ENCODE measurements at regions not wholly inside any gene's neighbourhood (a gene's known extent, or its start where the extent isn't known, plus 50 kb on each side); places are given as distances from the start of the nearest gene placed in this dataset.

DNA sequence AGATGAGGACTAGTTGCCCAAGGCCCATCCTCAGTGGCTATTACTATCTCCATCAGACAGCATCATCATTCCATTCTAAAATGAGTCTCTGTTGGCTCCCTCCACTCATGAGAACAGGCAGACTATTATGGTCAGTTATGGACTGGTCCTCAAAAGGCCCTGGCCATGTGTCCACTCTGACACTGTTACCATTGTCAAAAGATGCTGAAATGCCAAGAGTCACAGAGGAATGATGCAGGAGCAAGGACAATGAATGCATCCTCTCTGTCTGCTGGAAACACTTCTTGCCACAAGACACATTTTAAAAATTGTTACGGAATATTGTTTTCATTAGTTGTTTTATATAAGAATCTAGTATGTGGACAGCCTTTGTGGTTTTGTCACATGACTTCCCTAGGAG, 53.3 kb upstream of the STT3B start:
- DNase-seq = no peak

DNA sequence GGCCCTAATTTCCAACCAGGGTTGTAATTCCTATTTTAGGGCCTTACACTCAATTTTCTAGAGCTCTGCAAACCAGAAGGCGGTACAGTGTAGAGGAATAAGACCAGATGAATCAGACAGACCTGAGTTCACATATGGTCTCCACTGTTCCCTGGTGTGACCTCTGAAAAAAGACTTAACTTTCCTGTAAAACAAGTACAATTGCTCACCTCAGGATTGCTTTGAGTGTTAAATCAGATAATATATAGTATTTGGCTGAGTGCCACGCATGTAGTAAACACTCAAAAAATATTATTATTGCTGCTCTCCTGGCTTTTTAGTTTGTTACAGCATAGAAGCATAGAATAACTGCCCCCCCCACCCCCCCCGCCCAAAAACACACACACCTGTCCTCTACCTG, 51.0 kb upstream of the STT3B start:
- DNase-seq = no peak

DNA sequence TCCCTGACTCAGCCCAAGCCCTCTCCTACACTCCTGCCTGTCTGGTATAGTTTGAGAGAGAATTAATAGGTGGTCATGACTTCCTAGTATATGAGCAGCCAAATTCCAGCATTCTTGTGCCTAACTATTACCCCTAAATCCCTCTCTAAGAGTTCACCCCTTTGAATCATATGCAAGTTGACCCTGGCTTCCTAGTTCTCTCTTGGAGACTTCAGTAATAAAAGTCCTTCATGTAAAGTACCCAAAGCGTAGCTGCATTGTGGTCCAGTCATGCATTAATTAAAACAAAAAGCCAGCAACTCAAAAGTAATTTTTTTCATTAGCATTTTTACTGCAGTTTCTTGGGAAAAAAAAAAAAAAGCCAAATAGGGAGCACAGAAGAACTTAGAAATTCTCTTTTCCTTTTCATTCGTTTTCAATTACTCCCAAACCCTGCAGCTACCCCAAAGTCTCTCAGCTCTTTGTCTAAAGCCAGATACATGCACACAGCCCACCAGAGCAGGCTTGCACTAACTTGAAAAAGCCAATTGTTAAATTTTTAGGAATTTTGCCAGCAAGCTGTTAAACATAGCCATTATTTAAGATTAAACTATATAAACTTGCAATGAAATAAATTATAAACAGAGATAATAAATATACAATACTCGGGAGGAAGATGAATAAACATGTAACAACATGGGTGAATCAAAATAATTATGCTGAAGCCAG, 50.1 kb upstream of the STT3B start:
- no peak for DNase-seq

Measured in activated naive CD4-positive, alpha-beta T cell treated with Interleukin-2 at 50 U/mL for 16 hours (primary cell).